ENCODE measurements at regions not wholly inside any gene's neighbourhood (a gene's known extent, or its start where the extent isn't known, plus 50 kb on each side); places are given as distances from the start of the nearest gene placed in this dataset.

DNA sequence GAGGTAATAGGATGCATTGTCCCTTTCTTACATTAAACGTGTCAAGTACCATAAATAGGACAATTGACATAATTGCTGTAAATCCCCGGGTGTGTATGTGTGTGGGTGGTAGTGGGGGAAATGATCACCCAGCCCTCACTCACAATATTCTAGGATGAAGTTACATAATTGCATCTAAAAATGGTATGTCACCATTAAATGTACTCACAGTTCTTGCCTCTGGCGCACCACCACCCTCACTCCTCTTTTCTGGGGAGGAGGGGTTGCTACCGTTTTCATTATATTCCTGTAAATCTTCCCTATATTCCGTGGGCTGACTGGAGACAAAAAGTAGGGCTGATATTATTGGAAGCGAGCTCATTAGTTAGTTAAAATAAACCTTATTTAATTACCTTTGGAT is 563.8 kb downstream of the TLR4 start:
- Histone ChIP-seq H3K27ac (ENCODE audit: low read depth, low read length) (no peak overlapping the region), H3K36me3 (ENCODE audit: control insufficient read depth, insufficient read depth, low read length) (no peaks in the 10 kb centered on the region), H3K4me3 (ENCODE audit: low read length) (no peak overlapping the region), H3K4me1 (ENCODE audit: control insufficient read depth, insufficient read depth, low read length) (no peaks in the 10 kb centered on the region), H3K9ac (ENCODE audit: extremely low read depth, low read length, poor library complexity, severe bottlenecking) (no peak overlapping the region), H3K27me3 (ENCODE audit: control insufficient read depth, insufficient read depth, low read length, poor library complexity, severe bottlenecking) (no peaks in the 10 kb centered on the region), H3K9me3 (ENCODE audit: control insufficient read depth, low read length) (no peaks in the 10 kb centered on the region)
- TF ChIP-seq, protein P1, sequence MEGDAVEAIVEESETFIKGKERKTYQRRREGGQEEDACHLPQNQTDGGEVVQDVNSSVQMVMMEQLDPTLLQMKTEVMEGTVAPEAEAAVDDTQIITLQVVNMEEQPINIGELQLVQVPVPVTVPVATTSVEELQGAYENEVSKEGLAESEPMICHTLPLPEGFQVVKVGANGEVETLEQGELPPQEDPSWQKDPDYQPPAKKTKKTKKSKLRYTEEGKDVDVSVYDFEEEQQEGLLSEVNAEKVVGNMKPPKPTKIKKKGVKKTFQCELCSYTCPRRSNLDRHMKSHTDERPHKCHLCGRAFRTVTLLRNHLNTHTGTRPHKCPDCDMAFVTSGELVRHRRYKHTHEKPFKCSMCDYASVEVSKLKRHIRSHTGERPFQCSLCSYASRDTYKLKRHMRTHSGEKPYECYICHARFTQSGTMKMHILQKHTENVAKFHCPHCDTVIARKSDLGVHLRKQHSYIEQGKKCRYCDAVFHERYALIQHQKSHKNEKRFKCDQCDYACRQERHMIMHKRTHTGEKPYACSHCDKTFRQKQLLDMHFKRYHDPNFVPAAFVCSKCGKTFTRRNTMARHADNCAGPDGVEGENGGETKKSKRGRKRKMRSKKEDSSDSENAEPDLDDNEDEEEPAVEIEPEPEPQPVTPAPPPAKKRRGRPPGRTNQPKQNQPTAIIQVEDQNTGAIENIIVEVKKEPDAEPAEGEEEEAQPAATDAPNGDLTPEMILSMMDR (conservative IDR thresholded peaks at IDR 0.05), result no peak
- Mint-ChIP-seq H3K4me3 (no peak overlapping the region), H3K9me3 (no peaks in the 10 kb centered on the region), H3K27me3 (ENCODE audit: insufficient read depth) (no peaks in the 10 kb centered on the region), H3K36me3 (ENCODE audit: low read depth) (no peaks in the 10 kb centered on the region), H3K27ac (no peak overlapping the region), H3K4me1 (no peaks in the 10 kb centered on the region)
- WGBS, 2 experiments (ENCODE audit: insufficient coverage in 1 of 2, insufficient read length in 1 of 2), result 94% methylated on average over 2 of the region's 6 CpGs; no CpG with 5 or more reads in 1 of the 2 experiments
- DNase-seq, result no peak

DNA sequence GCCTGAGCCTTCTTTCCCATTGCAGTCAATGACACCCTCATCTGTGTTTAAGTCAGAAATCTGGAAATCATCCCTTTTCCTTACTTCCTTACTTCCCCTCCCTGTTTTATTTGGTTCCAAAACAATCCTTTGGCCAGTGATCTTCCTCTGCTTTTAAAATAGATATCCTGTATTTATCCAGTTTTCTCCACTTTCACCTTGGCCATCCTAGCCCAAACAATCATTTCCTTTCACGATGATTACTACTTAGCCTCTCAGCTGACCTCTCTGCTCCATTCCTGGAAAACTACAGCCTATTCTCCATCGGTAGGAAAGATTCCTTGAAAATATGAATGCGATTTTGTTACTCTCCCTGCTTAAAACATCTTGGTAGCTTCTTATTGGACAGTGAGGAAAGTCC is 565.4 kb downstream of the TLR4 start:
- Histone ChIP-seq H3K9me3 (ENCODE audit: control insufficient read depth, low read length) (no peaks in the 10 kb centered on the region), H3K36me3 (ENCODE audit: control insufficient read depth, insufficient read depth, low read length) (no peaks in the 10 kb centered on the region), H3K9ac (ENCODE audit: extremely low read depth, low read length, poor library complexity, severe bottlenecking) (no peak overlapping the region), H3K4me3 (ENCODE audit: low read length) (no peak overlapping the region), H3K4me1 (ENCODE audit: control insufficient read depth, insufficient read depth, low read length) (no peaks in the 10 kb centered on the region), H3K27ac (ENCODE audit: low read depth, low read length) (no peak overlapping the region), H3K27me3 (ENCODE audit: control insufficient read depth, insufficient read depth, low read length, poor library complexity, severe bottlenecking) (no peaks in the 10 kb centered on the region)
- TF ChIP-seq, protein P1 (conservative IDR thresholded peaks at IDR 0.05), result no peak
- DNase-seq, result no peak
- Mint-ChIP-seq H3K4me3 (no peak overlapping the region), H3K27ac (no peak overlapping the region), H3K9me3 (no peaks in the 10 kb centered on the region), H3K36me3 (ENCODE audit: low read depth) (no peaks in the 10 kb centered on the region), H3K4me1 (no peaks in the 10 kb centered on the region), H3K27me3 (ENCODE audit: insufficient read depth) (no peaks in the 10 kb centered on the region)
- WGBS, 2 experiments (ENCODE audit: insufficient coverage in 1 of 2, insufficient read length in 1 of 2), result 96 to 100% methylated on average over 1 to 3 of the region's 3 CpGs

DNA sequence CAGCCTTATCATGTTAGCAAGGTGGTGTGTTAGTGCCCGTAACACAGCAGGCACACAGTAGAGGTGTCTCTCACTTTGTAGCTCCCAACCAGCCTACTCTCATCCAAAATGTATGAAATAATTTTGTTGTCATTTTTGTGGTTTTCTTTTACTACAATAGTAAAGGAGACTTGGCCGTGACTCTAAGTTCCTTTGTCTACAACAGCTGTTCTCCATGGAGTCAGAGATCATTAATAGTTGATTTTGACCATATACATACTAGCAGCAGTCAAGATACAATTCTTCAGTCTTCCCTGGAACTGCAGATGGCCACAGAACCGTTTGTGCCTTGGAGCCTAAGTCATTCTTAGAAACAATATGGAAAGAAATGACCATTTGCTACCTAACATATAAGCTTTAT is 567.1 kb downstream of the TLR4 start:
- Mint-ChIP-seq H3K36me3 (ENCODE audit: low read depth) (no peaks in the 10 kb centered on the region), H3K27ac (no peak overlapping the region), H3K4me3 (no peak overlapping the region), H3K27me3 (ENCODE audit: insufficient read depth) (no peaks in the 10 kb centered on the region), H3K9me3 (no peaks in the 10 kb centered on the region), H3K4me1 (no peaks in the 10 kb centered on the region)
- H3K4me1 ChIP-seq (ENCODE audit: control insufficient read depth, insufficient read depth, low read length), result no peaks in the 10 kb centered on the region
- no peak overlapping the region for H3K9ac ChIP-seq (ENCODE audit: extremely low read depth, low read length, poor library complexity, severe bottlenecking)
- WGBS, 2 experiments (ENCODE audit: insufficient coverage in 1 of 2, insufficient read length in 1 of 2), result 75% methylated on average over 3 of the region's 3 CpGs; no CpG with 5 or more reads in 1 of the 2 experiments
- DNase-seq, result no peak
- no peaks in the 10 kb centered on the region for H3K36me3 ChIP-seq (ENCODE audit: control insufficient read depth, insufficient read depth, low read length)
- TF ChIP-seq, protein P1 (conservative IDR thresholded peaks at IDR 0.05), result no peak
- H3K27ac ChIP-seq (ENCODE audit: low read depth, low read length), result no peak overlapping the region
- no peak overlapping the region for H3K4me3 ChIP-seq (ENCODE audit: low read length)
- no peaks in the 10 kb centered on the region for H3K9me3 ChIP-seq (ENCODE audit: control insufficient read depth, low read length)
- H3K27me3 ChIP-seq (ENCODE audit: control insufficient read depth, insufficient read depth, low read length, poor library complexity, severe bottlenecking), result no peaks in the 10 kb centered on the region

Measured in endodermal cell (in vitro differentiated cells).